Mesothelial cell of epicardium (in vitro differentiated cells): ENCODE measurements at regions not wholly inside any gene's neighbourhood (a gene's known extent, or its start where the extent isn't known, plus 50 kb on each side); places are given as distances from the start of the nearest gene placed in this dataset.

Experiments used
- DNase-seq, 2 experiments: peaks; one replicate each; pipeline ENCODE4 v3.0.0; 2021; ENCODE audit warnings: low spot score in 2 of 2; ENCODE audit not compliant: unreplicated experiment in 2 of 2
- H3K27ac Mint-ChIP-seq: 2 replicates; pipeline ENCODE4 v1.8.0; 2021; ENCODE audit warnings: mixed read lengths
- H3K27me3 Mint-ChIP-seq: 2 replicates; pipeline ENCODE4 v1.8.0; 2021; ENCODE audit warnings: low read depth, mixed read lengths
- H3K36me3 Mint-ChIP-seq: 2 replicates; pipeline ENCODE4 v1.8.0; 2021; ENCODE audit warnings: mixed read lengths
- H3K4me1 Mint-ChIP-seq: 2 replicates; pipeline ENCODE4 v1.8.0; 2021; ENCODE audit warnings: mixed read lengths
- H3K4me3 Mint-ChIP-seq: 2 replicates; pipeline ENCODE4 v1.8.0; 2021; ENCODE audit warnings: mild to moderate bottlenecking, moderate library complexity, mixed read lengths
- H3K9me3 Mint-ChIP-seq: 2 replicates; pipeline ENCODE4 v1.8.0; 2021; ENCODE audit warnings: mixed read lengths
- CTCF ChIP-seq: fragments of 200-600 bp; sonication (generic); IDR thresholded peaks from one replicate; pipeline ENCODE4 v1.5.0; 2021; ENCODE audit warnings: antibody characterized with exemption; ENCODE audit not compliant: unreplicated experiment

GRCh38 chr9:108053555-108054061 is 564.0 kb upstream of the KLF4 start:
- H3K9me3 Mint-ChIP-seq, result no peaks in the 10 kb centered on the region
- TF ChIP-seq CTCF, result no peak
- peak in 1 of 2 experiments; percentile 51 for DNase-seq
- H3K4me3 Mint-ChIP-seq, result peak overlapping the region; percentile 8
- H3K27me3 Mint-ChIP-seq, result peaks cover 1% of the 10 kb centered on the region
- peak overlapping the region; percentile 80 for H3K27ac Mint-ChIP-seq
- H3K4me1 Mint-ChIP-seq, result peaks cover 59% of the 10 kb centered on the region
- H3K36me3 Mint-ChIP-seq, result no peaks in the 10 kb centered on the region

GRCh38 chr9:108052431-108053080 is 563.0 kb upstream of the KLF4 start:
- no peak overlapping the region for H3K27ac Mint-ChIP-seq
- no peak overlapping the region for H3K4me3 Mint-ChIP-seq
- DNase-seq, result no peak
- H3K4me1 Mint-ChIP-seq, result peaks cover 50% of the 10 kb centered on the region
- no peak for TF ChIP-seq CTCF
- peaks cover 3% of the 10 kb centered on the region for H3K9me3 Mint-ChIP-seq
- no peaks in the 10 kb centered on the region for H3K36me3 Mint-ChIP-seq
- H3K27me3 Mint-ChIP-seq, result peaks cover 1% of the 10 kb centered on the region

- Mint-ChIP-seq H3K4me1 (peaks cover 43% of the 10 kb centered on the region), H3K4me3 (no peak overlapping the region), H3K9me3 (peaks cover 3% of the 10 kb centered on the region), H3K36me3 (no peaks in the 10 kb centered on the region), H3K27ac (no peak overlapping the region), H3K27me3 (peaks cover 1% of the 10 kb centered on the region)
- no peak for TF ChIP-seq CTCF
- no peak for DNase-seq
Observed at GRCh38 chr9:108050894-108051293, 561.3 kb upstream of the KLF4 start.

GRCh38 chr9:108049671-108050494 is 560.3 kb upstream of the KLF4 start:
- no peak overlapping the region for H3K27ac Mint-ChIP-seq
- H3K4me1 Mint-ChIP-seq, result peaks cover 37% of the 10 kb centered on the region

GRCh38 chr9:108049026-108049607 is 559.5 kb upstream of the KLF4 start:
- no peak for DNase-seq
- H3K27me3 Mint-ChIP-seq, result peaks cover 1% of the 10 kb centered on the region
- no peak for TF ChIP-seq CTCF
- no peak overlapping the region for H3K4me3 Mint-ChIP-seq
- no peak overlapping the region for H3K27ac Mint-ChIP-seq
- H3K9me3 Mint-ChIP-seq, result peaks cover 9% of the 10 kb centered on the region
- peaks cover 30% of the 10 kb centered on the region for H3K4me1 Mint-ChIP-seq
- no peaks in the 10 kb centered on the region for H3K36me3 Mint-ChIP-seq

More at GRCh38 chr9:108049671-108050494, 560.3 kb upstream of the KLF4 start:
- Mint-ChIP-seq H3K9me3 (peaks cover 3% of the 10 kb centered on the region), H3K4me3 (no peak overlapping the region), H3K36me3 (no peaks in the 10 kb centered on the region), H3K27me3 (peaks cover 1% of the 10 kb centered on the region)
- no peak for DNase-seq
- no peak for TF ChIP-seq CTCF
